Superior temporal gyrus (tissue), 1 donor: ENCODE measurements at regions not wholly inside any gene's neighbourhood (a gene's known extent, or its start where the extent isn't known, plus 50 kb on each side); places are given as distances from the start of the nearest gene placed in this dataset.
"Not testable (repeated sequence)": the region's sequence is repeated elsewhere in the genome, so short reads cannot be mapped to it uniquely, and the experiment has no call there.

Experiments used
- DNase-seq: peaks from one replicate; pipeline ENCODE4 v3.0.0-alpha.2; 2016; ENCODE audit errors: extremely low spot score

DNA sequence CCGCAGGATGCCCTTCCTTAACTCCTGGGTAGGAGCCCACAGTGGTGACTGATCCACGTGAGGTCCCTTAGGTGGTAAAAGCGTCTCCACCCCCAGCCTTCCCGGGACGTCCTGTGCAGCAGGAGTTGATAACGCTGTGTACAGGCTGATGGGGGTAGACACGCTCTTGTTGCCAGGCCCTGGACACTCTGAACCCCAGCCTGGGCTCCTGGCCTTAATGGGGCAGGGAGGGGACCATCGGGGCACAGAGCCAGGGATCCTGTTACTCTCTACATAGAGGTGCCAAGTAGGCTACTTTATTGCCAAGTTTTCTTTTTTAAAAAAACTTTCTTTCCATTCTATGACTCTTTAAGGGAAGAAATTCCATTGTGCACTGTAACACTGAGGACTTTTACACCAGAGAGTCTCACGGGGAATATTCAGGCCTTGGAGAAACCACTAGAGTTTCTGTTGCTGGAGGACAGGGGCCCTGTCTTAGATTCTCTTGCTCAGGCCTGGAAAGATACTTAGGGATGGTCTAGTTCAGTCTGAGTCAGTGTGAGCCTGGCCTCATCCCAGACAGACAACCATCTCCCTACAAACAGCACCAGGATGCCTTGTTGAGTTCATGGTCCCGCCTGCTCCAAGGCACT is 104.3 kb upstream of the RNU6-1 start:
- DNase-seq: no peak

DNA sequence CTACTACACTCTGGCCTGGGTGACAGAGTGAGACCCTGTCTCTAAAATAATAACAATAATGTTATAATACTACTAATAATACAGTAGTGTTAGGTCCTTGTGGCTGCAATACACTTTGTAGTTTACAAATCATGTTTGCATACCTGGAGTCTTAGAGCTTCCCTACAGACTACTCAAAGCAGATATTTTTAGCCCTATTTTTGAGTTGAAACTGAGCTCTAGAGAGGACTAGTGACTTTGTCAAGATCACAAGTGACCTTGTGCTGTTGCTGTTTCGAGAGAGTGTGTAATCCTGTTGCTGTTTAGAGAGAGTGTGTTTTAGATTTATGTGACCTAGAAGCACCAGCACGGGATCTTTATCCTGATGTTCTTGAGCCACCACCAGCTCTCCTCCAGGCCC is 105.3 kb upstream of the RNU6-1 start:
- DNase-seq: no peak

DNA sequence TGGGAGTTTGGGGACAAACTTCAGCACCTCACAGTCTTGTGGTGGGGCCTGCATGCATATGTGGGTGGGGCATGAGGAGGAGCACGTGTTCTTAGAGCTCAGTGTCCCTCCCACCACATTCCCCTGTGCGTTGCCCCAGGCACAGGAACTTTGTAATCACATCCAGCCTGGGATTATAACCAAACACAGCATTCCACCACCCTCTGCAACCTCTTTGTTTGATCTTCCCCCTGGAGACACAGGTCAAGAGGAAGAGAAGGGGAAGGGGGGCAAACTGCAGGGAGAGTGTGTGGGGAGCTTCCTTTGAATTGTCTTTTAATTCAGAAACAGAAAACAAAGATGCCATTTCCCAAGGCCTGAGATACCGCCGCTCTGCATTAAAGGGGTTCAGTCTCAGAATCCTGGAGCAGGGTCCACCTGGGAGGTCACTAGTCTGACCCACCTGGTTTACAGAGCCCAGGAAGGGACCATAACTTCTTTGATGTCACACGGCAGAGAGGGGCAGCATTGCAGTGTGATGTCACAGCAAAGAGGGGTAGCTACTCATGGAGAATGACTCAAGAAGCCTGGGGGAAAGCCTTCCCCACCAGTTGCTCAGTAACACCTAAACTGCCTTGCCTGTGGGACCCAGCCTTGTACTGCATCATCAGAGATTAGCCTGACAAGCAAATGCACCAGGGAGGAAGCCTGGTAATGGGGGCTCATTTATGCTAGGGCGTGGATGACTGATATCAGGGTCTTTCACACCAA is 106.3 kb upstream of the RNU6-1 start:
- no peak for DNase-seq

DNA sequence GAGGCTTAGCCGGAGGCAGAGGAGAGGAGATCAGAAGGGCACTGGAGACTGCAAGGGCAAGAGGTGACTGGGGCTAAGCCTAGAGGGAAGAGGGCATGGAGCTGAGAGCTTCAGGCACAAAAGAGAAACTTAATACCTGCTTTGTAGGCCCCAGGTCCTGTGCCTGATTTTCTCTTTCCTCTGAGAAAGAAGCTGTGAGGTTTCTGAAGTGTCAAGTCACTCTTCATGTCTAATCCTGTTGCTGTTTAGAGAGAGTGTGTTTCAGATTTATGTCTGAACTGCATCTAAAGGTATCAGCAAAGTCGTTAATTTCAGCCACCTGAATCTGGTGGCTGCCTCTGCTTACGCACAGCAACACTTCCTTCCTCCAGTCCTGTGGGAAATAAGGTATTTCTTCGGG is 106.9 kb upstream of the RNU6-1 start:
- no peak for DNase-seq

DNA sequence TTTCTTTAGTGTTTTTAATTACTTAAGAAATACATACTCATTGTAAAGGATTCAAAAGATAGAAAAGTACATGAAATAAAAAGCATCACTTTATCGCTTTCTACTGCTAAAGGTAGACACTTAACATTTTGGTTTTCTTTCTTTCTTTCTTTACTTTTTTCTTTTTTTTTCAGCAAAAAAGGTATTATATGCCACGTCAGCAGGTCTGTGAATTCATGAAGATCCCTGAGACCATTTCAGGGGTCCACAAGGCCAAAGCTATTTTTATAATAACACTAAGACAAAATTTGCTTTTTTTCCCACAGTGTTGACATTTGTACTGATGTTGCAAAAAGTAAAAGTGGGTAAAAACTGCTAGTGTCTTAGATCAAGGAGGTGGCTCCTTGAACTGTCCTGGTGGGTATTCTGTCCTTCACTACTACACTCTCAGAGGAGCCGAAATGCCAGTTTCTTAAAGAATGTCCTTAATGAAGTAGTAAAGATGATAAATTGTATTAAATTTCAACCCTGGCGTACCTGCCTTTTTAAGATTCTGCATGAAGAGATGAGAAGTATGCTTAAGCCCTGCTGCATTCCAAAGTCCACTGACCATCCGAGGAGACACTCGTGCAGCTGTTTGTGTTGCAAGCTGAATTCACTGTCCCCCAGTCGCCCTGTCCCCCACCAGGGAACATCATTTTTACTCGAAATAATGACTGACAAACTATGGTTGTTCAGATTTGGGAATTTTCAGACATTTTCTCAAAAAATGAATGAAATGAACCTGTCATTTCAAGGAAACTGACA is 106.7 kb upstream of the PIAS1 start:
- DNase-seq: no peak

DNA sequence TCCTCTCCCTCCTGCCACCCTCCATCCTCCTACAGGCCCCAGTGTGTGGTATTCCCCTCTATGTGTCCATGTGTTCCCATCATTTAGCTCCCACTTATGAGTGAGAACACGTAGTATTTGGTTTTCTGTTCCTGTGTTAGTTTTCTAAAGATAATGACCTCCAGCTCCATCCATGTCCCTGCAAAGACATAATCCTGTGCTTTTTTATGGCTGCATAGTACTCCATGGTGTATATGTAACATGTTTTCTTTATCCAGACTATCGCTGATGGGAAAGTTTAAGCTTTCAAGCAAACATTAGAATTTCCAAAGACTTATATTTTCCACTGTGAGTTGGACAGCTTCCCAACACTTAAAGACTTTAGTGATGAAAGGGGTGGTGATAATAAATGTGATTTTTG is 105.9 kb upstream of the PIAS1 start:
- DNase-seq: no peak

DNA sequence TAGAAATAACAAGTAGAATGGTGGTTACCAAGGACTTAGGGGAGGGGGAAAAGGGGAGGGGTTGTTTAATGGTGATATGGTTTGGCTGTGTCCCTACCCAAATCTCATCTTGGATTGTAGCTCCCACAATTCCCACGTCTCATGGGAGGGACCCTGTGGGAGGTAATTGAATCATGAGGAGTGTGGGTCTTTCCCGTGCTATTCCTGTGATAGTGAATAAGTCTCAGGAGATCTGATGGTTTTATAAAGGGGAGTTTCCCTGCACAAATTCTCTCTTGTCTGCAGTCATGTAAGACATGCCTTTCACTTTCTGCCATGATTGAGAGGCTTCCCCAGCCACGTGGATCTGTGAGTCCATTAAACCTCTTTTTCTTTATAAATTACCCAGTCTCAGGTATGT is 102.9 kb upstream of the PIAS1 start:
- DNase-seq: not testable (repeated sequence)

DNA sequence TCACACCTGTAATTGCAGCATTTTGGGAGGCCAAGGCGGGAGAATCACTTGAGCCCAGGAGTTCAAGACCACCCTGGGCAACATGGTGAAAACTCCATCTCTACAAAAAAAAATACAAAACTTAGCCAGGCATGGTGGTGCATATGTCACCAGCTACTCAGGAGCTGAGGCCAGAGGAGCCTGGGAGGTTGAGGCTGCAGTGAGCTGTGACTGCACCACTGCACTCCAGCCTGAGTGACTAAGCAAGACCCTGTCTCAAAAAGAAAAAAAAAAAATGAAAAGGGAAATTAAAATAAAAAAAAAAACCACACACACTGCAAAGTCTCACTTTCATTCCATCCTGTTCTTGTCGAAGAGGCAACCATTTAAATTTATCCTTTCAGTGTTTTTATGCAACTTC is 100.8 kb upstream of the PIAS1 start:
- DNase-seq: no peak

DNA sequence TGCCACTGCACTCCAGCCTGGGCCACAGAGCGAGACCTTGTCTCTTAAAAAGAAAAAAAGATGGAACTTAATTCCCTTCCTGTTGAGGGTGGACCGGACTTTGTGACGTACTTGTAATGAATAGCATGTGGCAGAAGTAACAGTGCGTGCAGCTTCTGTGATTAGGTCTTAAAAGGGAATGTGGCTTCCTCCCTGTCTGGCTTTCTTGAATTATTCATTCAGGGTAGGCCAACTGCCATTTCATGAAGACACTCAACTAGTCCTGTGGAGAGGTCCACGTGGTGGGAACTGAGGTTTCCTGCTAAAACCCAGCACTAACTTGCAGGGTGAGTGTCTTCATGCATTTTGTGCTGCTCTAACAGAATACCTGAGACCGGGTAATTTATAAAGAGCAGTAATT is 98.9 kb upstream of the PIAS1 start:
- DNase-seq: no peak

DNA sequence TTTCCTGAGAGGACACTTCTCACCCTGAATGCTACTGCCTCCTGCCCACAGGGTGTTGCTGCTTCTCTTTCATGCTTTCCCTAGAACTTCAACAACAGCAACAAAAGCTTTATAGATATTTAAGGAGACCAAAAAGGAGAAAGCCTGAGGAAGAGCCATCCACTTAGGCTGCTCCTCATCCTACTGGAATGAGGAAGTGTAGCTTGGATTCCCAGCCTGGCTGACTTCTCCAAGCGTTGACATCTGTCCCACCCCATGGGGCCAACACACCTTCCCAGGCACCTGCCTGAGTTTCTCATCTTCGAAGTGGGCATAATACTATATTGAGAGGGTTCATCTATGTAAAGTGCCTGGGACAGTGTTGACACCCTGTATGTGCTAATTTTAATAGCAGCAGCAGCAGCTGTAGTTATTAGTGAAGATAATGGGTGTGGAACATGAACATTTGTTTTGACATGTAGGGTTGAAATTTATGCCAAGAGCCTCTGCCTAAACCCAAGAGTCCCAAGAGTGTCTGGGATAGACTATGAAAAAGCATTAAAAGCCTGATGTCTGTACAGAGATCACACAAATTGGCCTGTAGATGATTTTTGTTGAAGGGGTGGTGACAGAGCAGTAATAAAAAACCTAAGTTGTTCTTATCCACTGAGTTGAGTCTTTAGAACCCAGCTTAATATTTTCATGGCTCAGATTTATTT is 96.5 kb upstream of the PIAS1 start:
- DNase-seq: no peak

DNA sequence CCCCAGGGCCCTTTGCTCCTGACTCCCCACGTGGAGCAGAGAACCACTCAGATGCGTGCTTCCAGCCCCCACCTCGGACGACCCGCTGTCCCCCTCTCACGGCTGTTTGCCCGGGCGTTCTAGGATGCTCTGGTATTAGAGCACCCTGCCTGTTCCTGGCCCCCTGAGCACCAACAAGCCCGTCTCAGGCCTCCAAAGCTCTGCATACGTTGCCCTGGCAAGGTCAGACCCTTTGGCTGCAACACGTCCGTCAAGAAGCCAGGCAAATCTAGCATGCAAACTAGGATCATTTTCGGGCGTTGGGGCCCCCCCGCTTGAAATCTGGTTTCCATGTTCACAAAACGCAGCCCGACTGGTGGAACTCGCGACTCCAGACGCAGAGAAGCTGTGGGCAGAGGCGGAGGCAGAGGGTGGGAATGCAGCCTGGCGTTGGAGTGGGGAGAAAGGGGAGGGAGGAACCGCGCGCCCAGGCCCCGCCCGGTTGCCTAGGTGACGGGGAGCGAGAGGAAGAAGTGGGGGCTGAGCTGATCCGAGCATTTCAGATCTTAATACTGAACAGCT is 86.2 kb upstream of the PIAS1 start:
- peak; percentile 63 for DNase-seq

DNA sequence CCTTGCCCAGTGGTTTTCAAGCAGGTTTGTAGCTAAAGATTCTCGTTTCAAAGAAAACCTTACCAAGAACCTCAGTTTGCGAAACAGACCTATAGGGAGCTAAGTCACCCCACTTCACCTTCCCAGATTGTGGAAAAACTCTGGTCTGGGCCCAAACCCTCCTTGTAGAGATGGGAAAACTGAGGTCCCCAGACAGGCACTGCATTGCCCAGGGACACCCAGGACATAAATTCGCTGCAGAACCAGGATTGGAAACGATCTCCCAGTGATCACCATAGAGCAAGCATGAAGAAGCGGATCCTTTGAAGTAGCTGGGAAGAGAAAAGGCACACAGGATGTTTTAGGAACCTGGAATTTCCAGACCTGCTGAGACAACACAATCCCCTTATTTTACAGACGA is 85.6 kb upstream of the PIAS1 start:
- DNase-seq: no peak

DNA sequence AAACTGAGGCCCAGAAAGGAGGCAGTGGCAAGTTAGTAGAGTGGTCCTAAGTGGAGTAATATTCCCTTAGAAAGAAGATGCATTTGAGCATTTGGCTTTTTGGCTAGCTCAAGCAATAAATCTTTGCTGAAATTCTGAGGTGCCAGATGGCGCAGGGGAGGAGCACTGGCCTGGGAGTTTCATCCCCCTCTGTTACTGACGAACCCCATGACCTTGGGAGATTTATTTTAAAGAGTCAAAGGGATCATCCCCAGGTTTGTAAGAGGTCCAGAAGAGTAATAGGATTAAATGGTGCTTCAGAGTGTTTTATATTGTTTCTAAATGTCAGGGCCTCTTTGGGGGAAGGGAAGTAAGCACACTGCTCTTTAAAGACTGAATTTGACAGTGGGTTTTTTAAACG is 85.1 kb upstream of the PIAS1 start:
- DNase-seq: no peak

DNA sequence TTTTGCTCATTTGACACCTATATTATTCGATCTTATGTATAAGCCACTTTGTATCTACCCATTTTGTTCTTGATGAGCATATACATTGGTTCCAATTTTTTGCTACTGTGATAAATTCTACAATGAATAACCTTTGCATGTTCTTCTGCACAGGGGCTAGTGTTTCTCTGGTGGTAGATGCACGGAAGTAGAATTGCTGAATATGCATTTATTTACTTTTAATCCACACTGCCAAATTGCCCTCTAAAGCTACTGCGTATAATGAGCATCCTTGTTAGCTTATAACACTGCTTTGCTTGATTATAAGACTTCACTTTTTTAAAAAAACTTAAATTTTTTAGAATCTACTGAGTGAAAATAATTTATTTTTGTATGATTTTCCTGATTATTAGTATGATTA is 84.2 kb upstream of the PIAS1 start:
- no peak for DNase-seq

DNA sequence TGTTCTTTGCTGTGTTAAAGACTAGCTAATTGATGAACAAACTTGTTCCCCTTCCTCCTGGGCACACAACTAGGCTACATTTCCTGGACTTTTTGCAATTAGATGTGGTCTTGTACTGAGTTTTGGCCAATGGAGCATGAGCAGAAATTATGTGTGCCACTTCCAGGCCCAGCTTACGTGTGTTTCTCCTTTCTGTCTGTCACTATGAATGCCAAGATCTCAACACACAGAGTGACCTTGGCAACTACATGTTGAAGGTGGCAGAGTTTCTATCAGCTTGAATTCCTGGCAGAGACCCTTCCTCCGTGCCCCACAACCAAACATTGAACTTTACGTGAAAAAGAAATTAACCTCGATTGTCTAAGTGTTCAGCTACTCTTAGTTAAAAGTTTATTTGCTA is 81.7 kb upstream of the PIAS1 start:
- DNase-seq: no peak

DNA sequence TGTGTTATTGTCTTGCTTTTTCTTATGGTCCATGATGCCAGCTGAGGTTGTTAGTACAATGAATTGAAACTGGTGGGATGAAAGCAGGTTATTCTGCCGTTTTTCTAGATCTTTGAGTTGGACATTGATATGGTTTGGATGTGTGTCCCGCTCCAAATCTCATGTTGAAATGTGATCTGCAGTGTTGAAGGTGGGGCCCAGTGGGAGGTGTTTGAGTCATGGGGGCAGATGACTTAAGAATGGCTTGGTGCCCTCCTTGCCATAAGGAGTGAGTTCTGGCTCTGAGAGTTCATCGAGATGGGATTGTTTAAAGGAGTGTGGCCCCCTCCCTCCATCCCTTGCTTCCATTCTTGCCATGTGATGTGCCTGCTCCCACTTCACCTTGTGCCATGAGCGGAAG is 80.3 kb upstream of the PIAS1 start:
- no peak for DNase-seq

DNA sequence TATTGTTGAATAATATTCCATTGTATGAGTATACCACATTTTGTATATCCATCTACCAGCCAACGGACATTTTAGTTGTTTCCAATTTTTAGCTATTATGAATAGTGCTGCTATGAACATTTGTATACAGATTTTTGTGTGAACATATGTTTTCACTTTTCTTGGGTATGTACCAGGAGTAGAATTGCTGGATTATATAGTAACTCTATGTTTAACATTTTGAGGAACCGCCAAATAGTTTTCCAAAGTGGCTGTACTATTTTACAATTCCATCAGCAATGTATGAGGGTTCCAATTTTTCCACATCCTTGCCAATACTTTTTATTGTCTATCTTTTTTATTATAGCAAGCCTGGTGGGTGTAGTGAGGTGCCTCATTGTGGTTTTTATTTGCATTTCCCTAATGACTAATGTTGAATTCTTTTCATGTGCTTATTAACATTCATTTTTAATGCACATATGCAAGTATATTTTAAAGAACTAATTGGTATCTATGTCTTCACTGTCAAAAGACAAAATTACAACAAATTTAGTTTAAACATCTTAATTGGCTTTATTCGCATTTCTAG is 77.5 kb upstream of the PIAS1 start:
- DNase-seq: peak; percentile 25

DNA sequence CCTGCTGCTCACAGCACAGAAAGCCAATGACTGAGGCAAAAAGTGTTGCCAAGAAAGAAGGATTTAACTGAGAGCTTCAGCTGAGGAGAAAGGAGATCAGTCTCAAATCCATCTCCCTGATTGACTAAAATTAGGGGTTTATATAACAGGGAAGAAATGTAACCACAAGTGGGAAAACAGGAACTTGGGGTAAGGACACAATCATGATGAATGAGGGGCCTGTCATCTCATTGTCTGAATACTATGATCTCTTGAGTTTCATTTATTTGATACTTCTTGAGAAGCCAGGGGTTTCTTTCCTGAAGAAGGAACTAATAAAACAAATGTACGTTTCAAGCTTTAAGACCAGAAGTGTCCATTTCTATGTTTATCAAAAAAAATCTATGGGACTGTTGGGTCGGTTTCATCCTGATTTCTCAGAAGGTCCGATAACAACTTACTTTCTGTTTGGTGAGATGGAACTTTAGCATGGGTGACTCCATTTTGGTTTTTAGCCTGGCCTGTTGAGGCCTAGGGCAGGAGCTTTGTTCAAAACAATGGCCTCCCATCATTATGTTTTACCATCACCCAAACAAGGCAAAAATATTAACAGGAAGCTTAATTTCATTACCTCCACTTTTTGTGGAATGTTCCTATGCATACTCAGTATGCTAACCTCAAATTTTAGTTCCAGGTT is 76.6 kb upstream of the PIAS1 start:
- DNase-seq: no peak

DNA sequence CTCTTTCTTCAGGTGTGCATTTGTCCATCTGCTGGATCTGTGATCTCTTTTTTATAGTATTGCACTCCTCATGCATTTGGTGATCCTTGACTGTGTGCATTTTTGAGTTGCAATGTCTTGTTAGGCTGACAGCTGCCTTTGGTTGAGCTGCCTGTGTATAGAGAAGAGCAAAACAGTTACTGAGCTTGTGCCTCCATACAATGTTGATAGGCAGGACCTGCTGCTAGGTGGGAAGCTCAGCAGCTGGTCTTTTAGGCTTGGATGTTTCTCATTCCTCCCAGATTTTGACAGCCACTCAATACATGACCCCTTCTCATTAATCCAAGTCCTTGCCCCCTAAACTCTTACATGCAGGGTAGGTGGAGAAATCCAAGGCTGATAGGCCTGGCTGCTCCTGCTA is 74.8 kb upstream of the PIAS1 start:
- DNase-seq: no peak

DNA sequence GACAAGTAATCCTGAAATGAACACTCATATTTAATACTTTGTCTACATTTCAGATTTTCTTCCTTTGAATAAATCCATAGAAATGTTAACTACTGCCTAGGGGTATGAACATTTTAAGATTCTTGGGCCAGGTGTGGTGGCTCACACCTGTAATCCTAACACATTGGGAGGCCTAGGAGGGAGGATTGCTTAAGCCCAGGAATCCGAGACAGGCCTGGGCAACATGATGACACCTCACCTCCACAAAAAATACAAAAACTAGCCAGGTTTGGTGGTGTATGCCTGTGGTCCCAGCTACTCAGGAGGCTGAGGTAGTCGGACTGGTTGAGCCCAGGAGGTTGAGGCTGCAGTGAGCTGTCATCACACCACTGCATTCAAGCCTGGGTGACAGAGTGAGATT is 73.9 kb upstream of the PIAS1 start:
- no peak for DNase-seq
